Ovary (tissue), 3 donors: ENCODE measurements at regions not wholly inside any gene's neighbourhood (a gene's known extent, or its start where the extent isn't known, plus 50 kb on each side); places are given as distances from the start of the nearest gene placed in this dataset.

Experiments used
- EP300 ChIP-seq: sonication (generic); formaldehyde crosslinking; IDR thresholded peaks from one replicate; pipeline ENCODE4 v1.6.1; 2017; ENCODE audit warnings: antibody characterized with exemption
- POLR2A ChIP-seq: fragments of 450-650 bp; IDR thresholded peaks from one replicate; pipeline ENCODE4 v1.6.1; 2017; ENCODE audit warnings: antibody characterized with exemption, mild to moderate bottlenecking, moderate library complexity
- TF ChIP-seq, protein P1 (sequence below), 3 donors: fragments of 450-650 bp in 2 of 3; fragments of 200-600 bp in 1 of 3; IDR thresholded peaks; one replicate each; pipeline versions ENCODE4 v1.5.1 to v1.8.0; 2016 to 2022; ENCODE audit warnings: antibody characterized with exemption in 3 of 3, mild to moderate bottlenecking in 1 of 3
- donor health status: DM: no; HTN: no; CAD: no.

DNA sequence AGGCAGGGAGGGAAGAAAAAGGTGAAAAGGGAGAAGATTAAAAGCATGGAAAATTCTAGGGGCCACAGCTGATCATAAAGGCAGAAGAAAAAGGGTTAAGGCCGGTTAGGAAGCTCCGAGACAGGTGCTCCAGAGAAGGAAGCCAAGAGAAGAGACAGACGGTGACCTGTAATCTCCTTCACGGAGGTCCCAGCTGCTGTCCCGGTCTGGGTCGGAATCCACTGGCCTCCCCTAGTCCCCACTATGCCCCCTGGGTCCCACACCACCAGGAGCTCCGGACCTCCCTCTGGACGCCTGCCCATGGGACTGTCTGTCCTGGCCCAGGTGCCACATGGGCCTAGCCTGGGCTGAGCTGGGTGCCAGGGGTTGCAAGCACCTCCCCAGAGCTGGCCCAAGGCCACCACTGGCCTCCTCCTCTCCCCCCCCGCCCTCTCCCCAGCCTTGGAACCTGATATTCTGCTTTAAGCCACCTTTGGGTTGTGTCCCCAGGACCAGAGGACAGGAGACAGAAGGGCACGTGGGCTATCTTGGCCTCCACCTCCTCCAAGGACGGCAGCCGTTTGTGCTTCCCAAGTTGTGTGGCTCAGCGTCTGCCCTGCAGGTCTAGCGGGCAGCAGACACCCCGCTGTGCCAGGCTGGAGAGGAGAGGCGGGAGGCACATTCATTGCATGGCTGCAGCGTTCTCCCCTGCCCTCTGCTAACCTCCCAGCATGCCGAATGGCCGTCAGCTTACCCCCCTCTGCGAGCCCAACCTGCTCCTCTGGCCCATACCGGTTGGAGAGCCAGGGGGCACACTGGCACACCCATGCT lies 102.4 kb downstream of the ENGASE start:
- TF ChIP-seq, protein P1, sequence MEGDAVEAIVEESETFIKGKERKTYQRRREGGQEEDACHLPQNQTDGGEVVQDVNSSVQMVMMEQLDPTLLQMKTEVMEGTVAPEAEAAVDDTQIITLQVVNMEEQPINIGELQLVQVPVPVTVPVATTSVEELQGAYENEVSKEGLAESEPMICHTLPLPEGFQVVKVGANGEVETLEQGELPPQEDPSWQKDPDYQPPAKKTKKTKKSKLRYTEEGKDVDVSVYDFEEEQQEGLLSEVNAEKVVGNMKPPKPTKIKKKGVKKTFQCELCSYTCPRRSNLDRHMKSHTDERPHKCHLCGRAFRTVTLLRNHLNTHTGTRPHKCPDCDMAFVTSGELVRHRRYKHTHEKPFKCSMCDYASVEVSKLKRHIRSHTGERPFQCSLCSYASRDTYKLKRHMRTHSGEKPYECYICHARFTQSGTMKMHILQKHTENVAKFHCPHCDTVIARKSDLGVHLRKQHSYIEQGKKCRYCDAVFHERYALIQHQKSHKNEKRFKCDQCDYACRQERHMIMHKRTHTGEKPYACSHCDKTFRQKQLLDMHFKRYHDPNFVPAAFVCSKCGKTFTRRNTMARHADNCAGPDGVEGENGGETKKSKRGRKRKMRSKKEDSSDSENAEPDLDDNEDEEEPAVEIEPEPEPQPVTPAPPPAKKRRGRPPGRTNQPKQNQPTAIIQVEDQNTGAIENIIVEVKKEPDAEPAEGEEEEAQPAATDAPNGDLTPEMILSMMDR (IDR thresholded peaks at IDR 0.05) = no peak
- TF ChIP-seq EP300 = no peak
- no peak for TF ChIP-seq POLR2A
